Nephron progenitor cell (in vitro differentiated cells): ENCODE measurements at regions not wholly inside any gene's neighbourhood (a gene's known extent, or its start where the extent isn't known, plus 50 kb on each side); places are given as distances from the start of the nearest gene placed in this dataset.

Source experiments
- DNase-seq: peaks from one replicate; pipeline ENCODE4 v3.0.0; 2021
- H3K27ac Mint-ChIP-seq: 2 replicates; pipeline ENCODE4 v1.8.0; 2021; ENCODE audit warnings: mild to moderate bottlenecking, moderate library complexity, mixed read lengths
- H3K27me3 Mint-ChIP-seq: 2 replicates; pipeline ENCODE4 v1.8.0; 2021; ENCODE audit warnings: mild to moderate bottlenecking, low read depth, mixed read lengths; ENCODE audit not compliant: poor library complexity
- H3K36me3 Mint-ChIP-seq: 2 replicates; pipeline ENCODE4 v1.8.0; 2021; ENCODE audit warnings: low read depth, mixed read lengths
- H3K4me1 Mint-ChIP-seq: 2 replicates; pipeline ENCODE4 v1.8.0; 2021; ENCODE audit warnings: mixed read lengths
- H3K4me3 Mint-ChIP-seq: 2 replicates; pipeline ENCODE4 v1.8.0; 2021; ENCODE audit warnings: mild to moderate bottlenecking, moderate library complexity, mixed read lengths
- H3K9me3 Mint-ChIP-seq: 2 replicates; pipeline ENCODE4 v1.8.0; 2021; ENCODE audit warnings: mild to moderate bottlenecking, moderate library complexity, mixed read lengths
- TF ChIP-seq, protein P1 (sequence below): fragments of 200-600 bp; sonication (generic); IDR thresholded peaks from 2 replicates; pipeline ENCODE4 v1.5.0; 2021; ENCODE audit warnings: antibody characterized with exemption

DNA sequence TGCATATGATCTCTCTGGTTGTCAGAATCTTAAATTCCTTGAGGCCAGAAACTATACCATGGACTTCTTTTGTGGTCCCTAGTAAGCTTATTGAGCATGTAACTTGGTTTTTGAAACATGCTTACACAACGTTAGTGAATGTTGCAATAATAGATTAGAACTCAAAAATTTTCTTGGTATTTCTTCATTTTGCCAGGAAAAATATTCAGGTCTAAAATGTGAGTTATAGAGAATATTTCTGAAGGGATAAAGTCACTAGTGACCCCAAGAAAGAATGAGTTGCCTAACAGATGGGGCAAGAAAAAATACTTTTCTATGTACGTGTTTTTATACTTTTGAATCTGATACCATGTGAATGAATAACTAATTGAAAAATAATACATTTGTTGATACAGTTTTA lies 195.4 kb downstream of the TFAP2A start:
- no peak for DNase-seq
- peaks cover 35% of the 10 kb centered on the region for H3K27me3 Mint-ChIP-seq
- H3K9me3 Mint-ChIP-seq: no peaks in the 10 kb centered on the region
- TF ChIP-seq, protein P1, sequence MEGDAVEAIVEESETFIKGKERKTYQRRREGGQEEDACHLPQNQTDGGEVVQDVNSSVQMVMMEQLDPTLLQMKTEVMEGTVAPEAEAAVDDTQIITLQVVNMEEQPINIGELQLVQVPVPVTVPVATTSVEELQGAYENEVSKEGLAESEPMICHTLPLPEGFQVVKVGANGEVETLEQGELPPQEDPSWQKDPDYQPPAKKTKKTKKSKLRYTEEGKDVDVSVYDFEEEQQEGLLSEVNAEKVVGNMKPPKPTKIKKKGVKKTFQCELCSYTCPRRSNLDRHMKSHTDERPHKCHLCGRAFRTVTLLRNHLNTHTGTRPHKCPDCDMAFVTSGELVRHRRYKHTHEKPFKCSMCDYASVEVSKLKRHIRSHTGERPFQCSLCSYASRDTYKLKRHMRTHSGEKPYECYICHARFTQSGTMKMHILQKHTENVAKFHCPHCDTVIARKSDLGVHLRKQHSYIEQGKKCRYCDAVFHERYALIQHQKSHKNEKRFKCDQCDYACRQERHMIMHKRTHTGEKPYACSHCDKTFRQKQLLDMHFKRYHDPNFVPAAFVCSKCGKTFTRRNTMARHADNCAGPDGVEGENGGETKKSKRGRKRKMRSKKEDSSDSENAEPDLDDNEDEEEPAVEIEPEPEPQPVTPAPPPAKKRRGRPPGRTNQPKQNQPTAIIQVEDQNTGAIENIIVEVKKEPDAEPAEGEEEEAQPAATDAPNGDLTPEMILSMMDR: no peak
- H3K36me3 Mint-ChIP-seq: no peaks in the 10 kb centered on the region
- no peak overlapping the region for H3K4me3 Mint-ChIP-seq
- peaks cover 24% of the 10 kb centered on the region for H3K4me1 Mint-ChIP-seq
- H3K27ac Mint-ChIP-seq: no peak overlapping the region

GRCh38 chr6:10217111-10217510 lies 197.8 kb downstream of the TFAP2A start:
- Mint-ChIP-seq H3K36me3 (no peaks in the 10 kb centered on the region), H3K4me1 (peaks cover 24% of the 10 kb centered on the region), H3K27me3 (peaks cover 31% of the 10 kb centered on the region), H3K9me3 (no peaks in the 10 kb centered on the region), H3K4me3 (no peak overlapping the region), H3K27ac (no peak overlapping the region)
- DNase-seq: no peak
- TF ChIP-seq, protein P1: no peak

GRCh38 chr6:10215326-10216110 lies 199.4 kb downstream of the TFAP2A start:
- Mint-ChIP-seq H3K4me1 (peaks cover 24% of the 10 kb centered on the region), H3K4me3 (no peak overlapping the region), H3K36me3 (no peaks in the 10 kb centered on the region), H3K9me3 (no peaks in the 10 kb centered on the region), H3K27me3 (peaks cover 20% of the 10 kb centered on the region), H3K27ac (no peak overlapping the region)
- TF ChIP-seq, protein P1: no peak
- DNase-seq: no peak

DNA sequence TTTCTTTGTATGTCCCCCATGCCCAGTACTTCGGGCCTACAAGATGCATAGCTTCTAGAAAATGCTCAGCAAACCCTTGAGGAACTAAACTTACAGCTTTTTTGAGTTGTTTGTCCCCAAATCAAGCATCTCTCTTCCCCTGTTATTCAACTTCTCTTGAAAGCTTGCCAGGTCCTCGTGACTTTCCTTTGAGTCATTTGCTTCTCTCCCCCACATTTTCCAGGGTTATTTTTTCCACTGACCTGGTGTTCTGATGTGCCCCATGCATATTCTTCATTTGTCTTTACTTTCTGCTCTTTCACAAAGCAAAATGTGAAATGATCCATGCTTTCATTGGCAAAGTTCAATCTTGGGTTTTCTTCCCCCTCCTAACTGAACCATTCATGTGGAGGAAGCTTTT lies 204.8 kb downstream of the TFAP2A start:
- TF ChIP-seq, protein P1: no peak
- H3K27ac Mint-ChIP-seq: no peak overlapping the region

DNA sequence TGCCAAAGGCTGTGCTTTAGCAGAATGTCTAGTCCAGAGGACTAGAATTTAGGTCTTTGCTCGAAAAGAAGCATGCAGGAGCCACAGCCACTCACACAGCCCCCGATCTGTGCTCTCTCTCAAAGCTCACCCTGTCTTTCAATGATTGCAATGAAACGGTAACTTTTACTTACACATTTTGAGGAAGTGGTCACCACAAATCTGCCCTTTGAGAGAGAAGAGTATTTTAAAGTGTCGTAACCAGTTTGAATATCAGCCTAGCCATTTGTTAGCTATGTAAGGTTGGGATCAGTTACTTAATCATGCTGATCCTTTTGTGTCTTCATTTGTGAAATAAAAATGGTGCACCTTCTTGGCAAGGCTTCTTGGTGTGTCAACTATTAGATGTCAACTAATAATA lies 209.0 kb downstream of the TFAP2A start:
- Mint-ChIP-seq H3K9me3 (no peaks in the 10 kb centered on the region), H3K4me3 (no peak overlapping the region), H3K27ac (no peak overlapping the region), H3K36me3 (no peaks in the 10 kb centered on the region), H3K27me3 (peaks cover 12% of the 10 kb centered on the region), H3K4me1 (no peaks in the 10 kb centered on the region)
- no peak for DNase-seq
- TF ChIP-seq, protein P1: no peak

More for the DNA sequence above, 204.8 kb downstream of the TFAP2A start:
- H3K9me3 Mint-ChIP-seq: no peaks in the 10 kb centered on the region
- no peaks in the 10 kb centered on the region for H3K4me1 Mint-ChIP-seq
- peaks cover 14% of the 10 kb centered on the region for H3K27me3 Mint-ChIP-seq
- DNase-seq: no peak
- no peak overlapping the region for H3K4me3 Mint-ChIP-seq
- no peaks in the 10 kb centered on the region for H3K36me3 Mint-ChIP-seq

DNA sequence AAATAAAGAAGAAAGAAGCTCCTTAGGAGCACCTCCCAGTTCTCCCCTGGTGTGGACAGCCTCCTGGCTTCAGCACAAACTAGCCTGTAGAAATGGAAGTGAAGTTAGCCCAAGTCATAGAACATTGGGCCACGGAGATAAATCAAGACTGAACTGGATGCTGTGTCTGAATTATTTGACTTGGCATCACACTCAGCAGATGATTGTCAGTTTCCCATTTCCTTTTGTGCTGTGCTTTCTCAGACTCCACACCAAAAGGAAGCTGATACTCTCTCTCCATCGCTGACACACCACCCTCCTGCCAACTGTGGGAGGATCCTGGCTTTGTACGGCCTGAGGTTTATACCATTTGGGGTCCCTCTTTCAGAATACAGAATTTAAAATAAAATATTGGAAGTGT lies 209.8 kb downstream of the TFAP2A start:
- DNase-seq: no peak
- H3K9me3 Mint-ChIP-seq: peaks cover 5% of the 10 kb centered on the region
- H3K4me3 Mint-ChIP-seq: no peak overlapping the region
- H3K4me1 Mint-ChIP-seq: no peaks in the 10 kb centered on the region
- no peaks in the 10 kb centered on the region for H3K36me3 Mint-ChIP-seq
- peaks cover 9% of the 10 kb centered on the region for H3K27me3 Mint-ChIP-seq
- TF ChIP-seq, protein P1: no peak
- H3K27ac Mint-ChIP-seq: no peak overlapping the region
